Liver (tissue), 8 donors: ENCODE measurements at regions not wholly inside any gene's neighbourhood (a gene's known extent, or its start where the extent isn't known, plus 50 kb on each side); places are given as distances from the start of the nearest gene placed in this dataset.

Experiments
- DNase-seq: peaks from one replicate; pipeline ENCODE4 v3.0.0-alpha.2; 2017; ENCODE audit warnings: low spot score
- H3K27ac ChIP-seq, 2 donors: one replicate each; pipeline ENCODE4 v1.7.0; 2013; ENCODE audit warnings: inconsistent platforms in 2 of 2, low read length in 2 of 2, control low read depth in 1 of 2, low read depth in 1 of 2, mild to moderate bottlenecking in 1 of 2
- H3K27me3 ChIP-seq, 4 donors: one replicate each; pipeline versions ENCODE4 v1.6.1 to v1.7.0; 2013; ENCODE audit warnings: low read length in 3 of 4, inconsistent platforms in 1 of 4, mild to moderate bottlenecking in 1 of 4, moderate library complexity in 1 of 4; ENCODE audit not compliant: control insufficient read depth in 4 of 4, insufficient read depth in 4 of 4
- H3K36me3 ChIP-seq, 4 donors: one replicate each; pipeline versions ENCODE4 v1.6.1 to v1.7.0; 2013; ENCODE audit warnings: low read length in 3 of 4, mild to moderate bottlenecking in 3 of 4, low read depth in 1 of 4, moderate library complexity in 1 of 4; ENCODE audit not compliant: control insufficient read depth in 4 of 4, insufficient read depth in 3 of 4
- H3K4me1 ChIP-seq, 4 donors: one replicate each; pipeline versions ENCODE4 v1.6.1 to v1.7.0; 2013; ENCODE audit warnings: low read length in 3 of 4, mild to moderate bottlenecking in 3 of 4, moderate library complexity in 1 of 4; ENCODE audit not compliant: control insufficient read depth in 4 of 4, insufficient read depth in 4 of 4
- H3K4me3 ChIP-seq, 3 donors: one replicate each; pipeline versions ENCODE4 v1.6.1 to v1.7.0; 2013; ENCODE audit warnings: low read length in 3 of 3, control low read depth in 1 of 3, low read depth in 1 of 3, mild to moderate bottlenecking in 1 of 3
- H3K9ac ChIP-seq, 2 donors: one replicate each; pipeline ENCODE4 v1.7.0; 2013; ENCODE audit warnings: low read length in 2 of 2, mild to moderate bottlenecking in 2 of 2, moderate library complexity in 2 of 2, control low read depth in 1 of 2, low read depth in 1 of 2
- H3K9me3 ChIP-seq, 4 donors: one replicate each; pipeline versions ENCODE4 v1.6.1 to v1.7.0; 2013; ENCODE audit warnings: low read length in 3 of 4; ENCODE audit not compliant: control insufficient read depth in 4 of 4
- CTCF ChIP-seq: fragments of 150-350 bp; IDR thresholded peaks from 2 replicates; pipeline ENCODE4 v1.5.1; 2017; ENCODE audit warnings: improper control_type of control experiment, low read depth, low read length; ENCODE audit not compliant: missing input control
- EGR1 ChIP-seq, 2 donors: IDR thresholded peaks; 2 replicates each; pipeline ENCODE4 v1.6.1; 2016 to 2018; ENCODE audit warnings: antibody characterized with exemption in 2 of 2, low read depth in 2 of 2
- FOXA1 ChIP-seq: IDR thresholded peaks from 2 replicates; pipeline ENCODE4 v1.6.1; 2016; ENCODE audit warnings: antibody characterized with exemption
- FOXA2 ChIP-seq: IDR thresholded peaks from 2 replicates; pipeline ENCODE4 v1.6.1; 2016; ENCODE audit warnings: antibody characterized with exemption
- GABPA ChIP-seq, 2 donors: IDR thresholded peaks in 1 of 2; conservative IDR thresholded peaks in 1 of 2; 2 replicates each; pipeline ENCODE4 v1.6.1; 2016; ENCODE audit warnings: antibody characterized with exemption in 2 of 2, mild to moderate bottlenecking in 1 of 2, moderate library complexity in 1 of 2
- HNF4A ChIP-seq, 2 donors: conservative IDR thresholded peaks; 2 replicates each; pipeline ENCODE4 v1.6.1; 2016; ENCODE audit warnings: antibody characterized with exemption in 2 of 2, mild to moderate bottlenecking in 2 of 2
- HNF4G ChIP-seq: IDR thresholded peaks from 2 replicates; pipeline ENCODE4 v1.6.1; 2016; ENCODE audit warnings: antibody characterized with exemption
- JUND ChIP-seq, 2 donors: IDR thresholded peaks; 2 replicates each; pipeline ENCODE4 v1.6.1; 2016; ENCODE audit warnings: antibody characterized with exemption in 2 of 2
- MAX ChIP-seq: IDR thresholded peaks from 2 replicates; pipeline ENCODE4 v1.6.1; 2016; ENCODE audit warnings: antibody characterized with exemption
- NR2F2 ChIP-seq: IDR thresholded peaks from 2 replicates; pipeline ENCODE4 v1.6.1; 2016; ENCODE audit warnings: antibody characterized with exemption
- RAD21 ChIP-seq, 2 donors: IDR thresholded peaks; 2 replicates each; pipeline ENCODE4 v1.6.1; 2016; ENCODE audit warnings: antibody characterized with exemption in 2 of 2, mild to moderate bottlenecking in 2 of 2
- RXRA ChIP-seq, 2 donors: IDR thresholded peaks; 2 replicates each; pipeline ENCODE4 v1.6.1; 2017 to 2018; ENCODE audit warnings: antibody characterized with exemption in 2 of 2, mild to moderate bottlenecking in 1 of 2
- SP1 ChIP-seq: IDR thresholded peaks from 2 replicates; pipeline ENCODE4 v1.6.1; 2018; ENCODE audit warnings: antibody characterized with exemption, mild to moderate bottlenecking
- TAF1 ChIP-seq: conservative IDR thresholded peaks from 2 replicates; pipeline ENCODE4 v1.6.1; 2016; ENCODE audit warnings: antibody characterized with exemption, mild to moderate bottlenecking
- YY1 ChIP-seq: IDR thresholded peaks from 2 replicates; pipeline ENCODE4 v1.6.1; 2016; ENCODE audit warnings: antibody characterized with exemption, mild to moderate bottlenecking
- WGBS: extraction: QIAGEN DNeasy Blood & Tissue Kit; methylation state at CpG from one replicate; pipeline ENCODE4 v1.1.7; 2013; 5-methylcytosine and 5-hydroxymethylcytosine counted together
- TF ChIP-seq, protein P1 (sequence below): IDR thresholded peaks from 2 replicates; pipeline ENCODE4 v1.6.1; 2016; ENCODE audit warnings: antibody characterized with exemption
- donor health status: healthy.
- donor health status: healthy.
- donor health status: healthy.
- donor health status: healthy.
- donor health status: healthy.

DNA sequence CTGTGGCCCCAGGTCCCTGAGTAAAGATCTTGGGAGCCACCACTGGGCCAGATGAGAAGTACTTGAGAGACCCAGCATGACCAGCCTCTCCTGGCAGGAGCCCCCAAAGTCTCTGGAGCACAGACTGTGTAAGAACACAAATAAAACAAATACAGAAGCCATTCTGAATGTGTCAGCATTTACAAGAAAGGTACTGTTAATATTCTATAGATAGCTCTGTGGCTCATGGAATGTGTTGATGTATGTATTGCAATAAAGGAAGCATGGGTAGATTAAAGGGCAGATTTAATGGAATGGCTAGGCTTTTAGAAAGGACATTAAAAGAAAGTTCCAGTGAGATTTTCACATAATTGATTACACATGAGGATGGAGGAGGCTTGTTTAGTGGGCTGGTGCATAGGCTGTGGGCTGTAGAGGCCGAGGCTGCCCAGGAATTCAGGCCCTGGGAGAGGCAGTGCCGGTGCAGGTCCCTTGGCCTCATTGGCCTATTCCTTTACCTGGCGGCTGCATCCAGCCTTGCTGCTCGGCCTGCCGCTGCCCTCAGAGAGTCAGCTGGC lies 127.7 kb upstream of the DLX2 start:
- H3K9ac ChIP-seq: no peak overlapping the region

DNA sequence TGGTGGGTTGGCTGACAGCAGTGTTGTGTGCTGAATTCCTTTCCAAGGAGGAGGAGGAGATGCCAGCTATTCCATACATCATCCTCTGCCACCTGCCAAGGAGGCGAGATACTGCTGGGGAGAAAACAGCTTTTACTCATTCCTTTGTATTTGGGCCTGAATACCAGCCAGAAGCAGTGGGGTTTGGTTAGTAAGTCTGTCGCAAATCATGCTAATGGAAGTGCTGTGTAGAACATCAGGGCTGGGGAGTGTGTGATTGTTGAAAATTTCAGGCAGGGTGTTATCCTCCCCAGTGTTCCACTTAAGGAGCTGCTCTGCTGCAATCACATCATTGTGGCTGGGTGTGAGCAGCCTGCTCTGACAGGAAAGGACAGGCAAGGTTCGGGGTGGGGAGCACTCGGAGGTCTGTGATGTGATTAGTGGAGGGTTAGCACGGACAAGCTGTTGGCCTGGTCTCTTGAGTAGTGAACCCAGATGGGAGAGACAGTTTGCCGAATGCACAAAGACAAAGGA lies 128.2 kb upstream of the DLX2 start:
- H3K27ac ChIP-seq: no peak overlapping the region
- H3K4me1 ChIP-seq: peaks cover 5 to 11% (median 7%) of the 10 kb centered on the region in 4 donors

More for the DNA sequence above, 127.7 kb upstream of the DLX2 start:
- peaks cover 5 to 7% (median 6%) of the 10 kb centered on the region in 4 donors for H3K4me1 ChIP-seq
- TF ChIP-seq RXRA (IDR thresholded peaks at IDR 0.05) (no peak), HNF4A (conservative IDR thresholded peaks at IDR 0.05) (no peak), MAX (no peak), JUND (IDR thresholded peaks at IDR 0.05) (no peak), GABPA (IDR thresholded peaks at IDR 0.05 in 1 of 2, conservative IDR thresholded peaks at IDR 0.05 in 1 of 2) (no peak), SP1 (no peak), YY1 (no peak), HNF4G (no peak), FOXA2 (no peak), CTCF (no peak), RAD21 (IDR thresholded peaks at IDR 0.05) (no peak), FOXA1 (no peak)
- TF ChIP-seq, protein P1, sequence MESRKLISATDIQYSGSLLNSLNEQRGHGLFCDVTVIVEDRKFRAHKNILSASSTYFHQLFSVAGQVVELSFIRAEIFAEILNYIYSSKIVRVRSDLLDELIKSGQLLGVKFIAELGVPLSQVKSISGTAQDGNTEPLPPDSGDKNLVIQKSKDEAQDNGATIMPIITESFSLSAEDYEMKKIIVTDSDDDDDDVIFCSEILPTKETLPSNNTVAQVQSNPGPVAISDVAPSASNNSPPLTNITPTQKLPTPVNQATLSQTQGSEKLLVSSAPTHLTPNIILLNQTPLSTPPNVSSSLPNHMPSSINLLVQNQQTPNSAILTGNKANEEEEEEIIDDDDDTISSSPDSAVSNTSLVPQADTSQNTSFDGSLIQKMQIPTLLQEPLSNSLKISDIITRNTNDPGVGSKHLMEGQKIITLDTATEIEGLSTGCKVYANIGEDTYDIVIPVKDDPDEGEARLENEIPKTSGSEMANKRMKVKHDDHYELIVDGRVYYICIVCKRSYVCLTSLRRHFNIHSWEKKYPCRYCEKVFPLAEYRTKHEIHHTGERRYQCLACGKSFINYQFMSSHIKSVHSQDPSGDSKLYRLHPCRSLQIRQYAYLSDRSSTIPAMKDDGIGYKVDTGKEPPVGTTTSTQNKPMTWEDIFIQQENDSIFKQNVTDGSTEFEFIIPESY: no peak
- H3K27me3 ChIP-seq: peaks cover 0 to 13% (median 1%) of the 10 kb centered on the region in 4 donors
- no peak overlapping the region for H3K27ac ChIP-seq
- H3K36me3 ChIP-seq: no peaks in the 10 kb centered on the region
- no peak for DNase-seq
- no peaks in the 10 kb centered on the region for H3K9me3 ChIP-seq
- 88% methylated on average over 5 of the region's 5 CpGs for WGBS
- H3K4me3 ChIP-seq: no peak overlapping the region

More for the DNA sequence above, 128.2 kb upstream of the DLX2 start:
- peaks cover 0 to 13% (median 2%) of the 10 kb centered on the region in 4 donors for H3K27me3 ChIP-seq
- no peak for DNase-seq
- H3K9me3 ChIP-seq: no peaks in the 10 kb centered on the region
- no peaks in the 10 kb centered on the region for H3K36me3 ChIP-seq
- TF ChIP-seq EGR1 (IDR thresholded peaks at IDR 0.05; ENCODE audit: low read depth in 2 of 2) (no peak), SP1 (no peak), CTCF (no peak), HNF4A (conservative IDR thresholded peaks at IDR 0.05) (no peak), FOXA1 (no peak), RXRA (IDR thresholded peaks at IDR 0.05) (no peak), HNF4G (no peak), JUND (IDR thresholded peaks at IDR 0.05) (no peak), MAX (no peak), FOXA2 (no peak), NR2F2 (no peak), TAF1 (no peak), YY1 (no peak)
- TF ChIP-seq, protein P1: no peak
- no peak overlapping the region for H3K4me3 ChIP-seq
- H3K9ac ChIP-seq: no peak overlapping the region
- 95% methylated on average over 6 of the region's 6 CpGs for WGBS
